Ishikawa (cell line): ENCODE measurements at regions not wholly inside any gene's neighbourhood (a gene's known extent, or its start where the extent isn't known, plus 50 kb on each side); places are given as distances from the start of the nearest gene placed in this dataset.

Experiments
- CREB1 ChIP-seq: IDR thresholded peaks from 2 replicates; pipeline ENCODE4 v1.6.1; 2012; ENCODE audit warnings: low read depth
- EP300 ChIP-seq: IDR thresholded peaks from 2 replicates; pipeline ENCODE4 v1.6.1; 2012; ENCODE audit warnings: borderline replicate concordance
- MAX ChIP-seq: IDR thresholded peaks from 2 replicates; pipeline ENCODE4 v1.6.1; 2012
- NFIC ChIP-seq: IDR thresholded peaks from 2 replicates; pipeline ENCODE4 v1.6.1; 2012
- RAD21 ChIP-seq: IDR thresholded peaks from 2 replicates; pipeline ENCODE4 v1.6.1; 2012; ENCODE audit warnings: low read depth
- REST ChIP-seq: IDR thresholded peaks from 2 replicates; pipeline ENCODE4 v1.6.1; 2012; ENCODE audit warnings: low read depth, mild to moderate bottlenecking
- TEAD4 ChIP-seq: IDR thresholded peaks from 2 replicates; pipeline ENCODE4 v1.6.1; 2012
- USF1 ChIP-seq: IDR thresholded peaks from 2 replicates; pipeline ENCODE4 v1.6.1; 2012
- YY1 ChIP-seq: IDR thresholded peaks from 2 replicates; pipeline ENCODE4 v1.6.1; 2012; ENCODE audit warnings: low read depth

GRCh38 chr4:159447296-159447695 is 344.4 kb downstream of the RAPGEF2 start:
- no peak for TF ChIP-seq EP300
- TF ChIP-seq TEAD4: no peak
- TF ChIP-seq YY1: no peak
- no peak for TF ChIP-seq REST
- TF ChIP-seq MAX: no peak
- no peak for TF ChIP-seq RAD21
- TF ChIP-seq NFIC: no peak
- TF ChIP-seq USF1: no peak
- TF ChIP-seq CREB1: no peak
